Neural progenitor cell (in vitro differentiated cells): ENCODE measurements at regions not wholly inside any gene's neighbourhood (a gene's known extent, or its start where the extent isn't known, plus 50 kb on each side); places are given as distances from the start of the nearest gene placed in this dataset.

Experiments
- CTCF ChIP-seq: fragments of 200-600 bp; sonication (generic); IDR thresholded peaks from 2 replicates; pipeline ENCODE4 v1.5.1; 2017; ENCODE audit warnings: antibody characterized with exemption, mild to moderate bottlenecking
- EZH2 ChIP-seq: fragments of 200-600 bp; sonication (generic); IDR thresholded peaks from 2 replicates; pipeline ENCODE4 v1.6.1; 2017; ENCODE audit warnings: antibody characterized with exemption, mild to moderate bottlenecking, moderate library complexity

DNA sequence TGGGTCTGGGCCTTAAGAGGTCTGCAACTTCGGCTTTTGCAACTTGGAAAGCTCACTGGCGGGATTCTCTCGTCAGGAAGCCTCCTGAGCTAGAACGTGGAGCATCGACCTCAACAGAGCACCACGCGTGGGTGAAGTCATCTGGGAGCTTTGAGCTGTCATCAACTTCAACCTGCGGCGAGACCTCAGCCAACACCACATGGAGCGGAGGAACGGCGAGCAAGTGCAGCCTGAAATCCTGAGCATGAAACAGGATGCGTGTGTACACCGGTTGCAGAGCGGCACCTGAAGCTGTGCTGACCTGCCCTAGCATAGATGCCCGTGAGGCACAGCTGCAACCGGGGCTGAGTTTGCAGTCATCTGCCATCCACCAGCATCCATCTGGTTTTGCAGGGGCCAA is 295.7 kb upstream of the SHH start:
- no peak for TF ChIP-seq CTCF
- no peak for TF ChIP-seq EZH2
